Pulmonary artery endothelial cell (primary cell): ENCODE measurements at regions not wholly inside any gene's neighbourhood (a gene's known extent, or its start where the extent isn't known, plus 50 kb on each side); places are given as distances from the start of the nearest gene placed in this dataset.
A peak's percentile ranks its signal among the peaks of the same experiment; 100 is the strongest.
"Not testable (repeated sequence)": the region's sequence is repeated elsewhere in the genome, so short reads cannot be mapped to it uniquely, and the experiment has no call there.

Experiments
- DNase-seq: peaks from one replicate; pipeline ENCODE4 v3.0.0-alpha.2; 2011; ENCODE audit warnings: low read depth, low spot score

DNA sequence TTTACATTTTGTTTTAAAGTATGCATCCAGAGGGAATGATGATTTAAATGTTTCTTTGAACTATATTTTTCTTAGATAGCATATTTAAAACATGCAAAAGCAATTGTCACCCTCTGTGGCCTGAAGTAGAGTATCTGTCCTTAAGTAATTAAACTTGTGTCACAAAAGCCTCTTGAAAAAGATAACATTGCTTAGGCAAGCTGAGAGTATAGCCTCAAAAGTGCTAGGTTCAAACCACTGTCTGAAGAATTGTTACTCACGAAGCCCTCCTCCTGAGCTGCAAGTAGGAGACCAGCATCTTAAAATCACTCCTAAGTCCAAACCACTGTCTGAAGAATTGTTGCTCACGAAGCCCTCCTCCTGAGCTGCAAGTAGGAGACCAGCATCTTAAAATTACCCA, 378.0 kb upstream of the PRR16 start:
- no peak for DNase-seq

DNA sequence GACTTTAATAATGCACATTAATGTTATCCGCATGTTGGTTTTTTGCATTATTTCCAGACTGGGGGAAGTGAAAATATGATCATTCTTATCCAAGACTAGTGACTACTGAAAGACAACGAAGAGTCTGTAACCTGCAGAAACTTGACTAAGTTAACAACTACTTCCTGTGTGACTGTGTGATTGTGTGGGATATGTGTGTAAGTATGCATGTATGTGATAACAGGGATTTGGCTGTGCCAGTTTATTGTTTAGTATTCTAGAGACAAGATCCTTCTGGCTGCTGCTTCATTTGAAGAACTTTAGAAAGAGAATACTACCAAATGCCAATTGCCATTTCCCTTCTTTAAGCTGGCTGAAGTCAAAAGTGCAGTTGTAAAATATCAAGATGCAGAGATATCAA, 375.7 kb upstream of the PRR16 start:
- no peak for DNase-seq

DNA sequence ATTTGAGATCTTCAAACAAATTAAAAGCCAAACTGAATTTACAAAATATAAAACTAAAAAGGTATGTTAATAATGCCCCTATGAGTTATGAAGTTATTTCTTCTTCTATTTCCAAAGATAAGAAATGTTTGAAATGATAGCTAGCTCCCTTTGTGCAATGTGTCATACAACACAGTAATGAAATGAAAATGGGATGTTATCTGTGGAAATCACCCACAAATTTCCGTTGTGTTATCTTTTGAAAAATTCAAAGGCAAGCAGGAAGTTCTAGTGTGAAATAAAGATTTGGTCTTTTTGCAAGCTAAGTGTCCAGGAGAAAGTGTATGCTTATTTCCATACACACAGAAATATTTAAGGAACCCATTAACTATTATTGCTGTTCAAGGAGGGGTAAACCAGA, 375.3 kb upstream of the PRR16 start:
- no peak for DNase-seq

DNA sequence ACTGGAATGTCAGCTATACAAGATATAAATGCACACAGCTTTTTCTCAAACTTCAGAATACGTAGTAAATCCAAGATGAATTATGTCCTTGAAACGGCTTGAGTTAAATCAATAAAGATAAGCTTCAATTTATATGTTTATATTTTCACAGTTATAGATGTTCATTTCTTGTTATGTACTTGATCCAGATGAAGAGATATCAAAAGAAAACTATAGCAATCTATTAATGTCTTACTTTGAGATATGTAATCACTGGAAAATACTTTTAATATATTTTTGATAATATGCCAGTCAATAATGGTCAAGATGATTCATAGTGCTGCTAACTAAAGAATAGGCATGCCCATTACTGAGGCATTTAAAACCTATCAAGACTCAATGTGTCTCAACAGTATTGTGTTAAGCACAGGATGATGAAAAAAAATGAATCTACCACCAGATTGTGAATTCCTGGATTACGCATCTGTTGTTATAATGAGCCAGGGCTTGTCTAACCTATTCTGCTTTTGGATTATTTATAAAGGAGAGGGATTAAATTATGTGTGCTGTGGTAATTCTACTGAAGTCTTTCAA, 372.6 kb upstream of the PRR16 start:
- no peak for DNase-seq

DNA sequence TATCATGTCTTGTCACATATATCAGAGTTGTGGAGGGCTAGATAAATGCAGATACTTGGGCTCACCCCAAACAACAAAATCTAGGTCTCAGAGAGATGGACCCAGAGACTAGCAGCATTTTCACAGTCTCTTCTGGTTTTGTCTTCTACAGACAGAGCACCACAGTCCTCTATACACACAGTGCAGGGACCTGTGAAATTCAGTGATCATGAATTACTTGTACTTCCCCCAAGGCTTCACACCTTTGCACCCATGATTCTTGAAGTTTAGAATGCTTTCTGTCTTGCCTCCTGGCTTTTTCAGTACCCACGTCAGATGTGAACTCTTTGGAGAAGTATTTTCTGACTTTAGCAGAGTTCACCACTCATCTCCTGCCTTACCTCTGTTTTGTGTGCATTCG, 371.5 kb upstream of the PRR16 start:
- DNase-seq = no peak

DNA sequence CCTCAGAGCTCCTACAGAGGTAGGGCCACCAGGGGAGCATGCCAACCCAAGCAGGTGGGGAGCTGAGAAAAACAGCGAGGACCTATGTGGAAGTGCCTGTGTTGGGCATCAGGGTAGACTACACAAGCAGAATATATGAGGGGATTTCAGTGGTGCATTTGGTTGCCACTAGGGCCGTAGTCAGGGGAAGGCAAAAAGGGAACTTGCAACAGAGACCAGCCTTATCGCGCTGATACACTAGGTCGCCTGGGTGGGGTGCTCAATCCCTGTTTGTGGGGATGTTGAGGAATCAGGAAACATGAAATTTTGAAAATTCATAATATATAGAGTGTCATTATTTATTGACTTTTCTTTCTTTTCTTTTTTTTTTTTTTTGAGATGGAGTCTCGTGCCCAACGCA, 370.9 kb upstream of the PRR16 start:
- no peak for DNase-seq

DNA sequence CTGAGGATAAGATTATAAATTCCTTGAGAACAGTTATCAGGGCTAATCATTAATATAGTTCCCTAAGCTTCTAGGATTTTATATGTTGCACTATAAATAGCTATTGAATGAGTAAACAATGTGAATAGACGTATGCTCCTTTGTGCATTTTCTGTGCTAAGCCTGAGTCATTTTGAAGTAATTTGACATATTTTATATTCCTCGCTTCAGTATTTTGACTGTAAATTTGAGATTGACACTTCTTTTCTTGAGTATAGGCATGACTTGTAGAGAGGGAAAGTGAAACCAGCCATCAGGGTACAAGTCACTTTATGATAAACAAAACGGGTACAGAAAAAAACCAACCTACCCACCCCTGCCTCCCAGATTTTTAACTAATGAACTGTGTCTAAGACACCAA, 367.7 kb upstream of the PRR16 start:
- DNase-seq = no peak

DNA sequence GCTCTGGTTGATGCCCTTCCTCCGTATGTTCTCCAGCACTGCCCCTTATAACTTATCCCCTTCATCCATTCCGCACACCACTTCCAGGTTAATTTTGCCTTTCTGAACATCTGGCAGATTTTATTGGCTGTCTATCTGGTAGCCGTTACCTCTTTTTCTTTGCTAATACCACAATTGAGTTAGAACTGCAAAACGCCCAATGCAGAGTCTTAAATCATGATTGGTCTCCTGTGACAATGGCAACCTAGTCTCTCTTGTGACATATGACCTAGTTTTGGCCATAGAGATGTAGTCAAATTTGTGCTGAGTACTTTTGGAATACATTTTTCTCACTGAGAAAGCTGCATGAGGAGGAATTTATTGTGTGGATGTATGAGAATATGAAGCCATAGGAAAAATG, 365.7 kb upstream of the PRR16 start:
- DNase-seq = no peak

DNA sequence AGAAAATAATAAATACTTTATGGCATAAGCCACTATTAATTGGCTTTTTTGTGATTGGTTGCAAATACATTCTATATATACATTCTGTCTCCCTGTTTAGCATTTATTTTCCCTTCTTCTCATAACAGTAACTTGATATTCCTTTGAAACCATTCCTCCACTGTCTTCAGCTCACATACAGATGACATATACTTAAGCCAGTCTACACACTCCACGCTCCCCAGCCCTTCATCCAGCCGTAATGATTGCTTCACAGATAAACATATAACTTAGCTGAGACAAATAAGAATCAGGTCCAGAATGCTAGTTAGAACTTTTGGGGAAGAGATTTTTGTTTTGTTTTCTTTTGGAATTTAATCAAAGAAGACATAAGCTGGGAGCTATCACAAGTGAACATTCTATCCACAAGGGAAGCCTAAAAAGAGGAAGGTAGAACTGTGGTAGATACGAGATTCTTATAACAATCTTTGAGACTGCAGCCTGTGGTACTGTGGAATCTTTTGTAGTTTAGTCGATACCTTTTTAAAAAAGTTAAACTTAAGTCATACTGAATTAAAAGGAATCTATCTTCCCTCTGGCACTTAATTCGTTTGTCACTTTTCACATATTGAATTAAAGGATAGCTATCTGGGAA, 365.1 kb upstream of the PRR16 start:
- DNase-seq = no peak

DNA sequence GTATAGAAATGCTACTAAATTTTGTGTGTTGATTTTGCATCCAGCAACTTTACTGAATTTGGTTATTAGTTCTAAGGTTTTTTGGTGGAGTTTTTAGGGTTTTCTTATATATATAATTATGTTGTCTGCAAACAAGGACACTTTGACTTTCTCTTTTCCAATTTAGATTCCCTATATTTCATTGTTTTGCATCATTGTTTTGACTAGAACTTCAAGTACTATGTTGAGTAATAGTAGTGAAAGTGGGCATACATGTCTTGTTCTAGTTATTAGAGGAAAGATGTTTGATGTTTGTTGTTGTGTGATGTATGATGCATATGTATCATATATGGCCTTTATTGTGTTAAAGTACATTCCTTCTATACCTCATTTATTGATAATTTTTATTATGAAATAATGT, 362.3 kb upstream of the PRR16 start:
- no peak for DNase-seq

DNA sequence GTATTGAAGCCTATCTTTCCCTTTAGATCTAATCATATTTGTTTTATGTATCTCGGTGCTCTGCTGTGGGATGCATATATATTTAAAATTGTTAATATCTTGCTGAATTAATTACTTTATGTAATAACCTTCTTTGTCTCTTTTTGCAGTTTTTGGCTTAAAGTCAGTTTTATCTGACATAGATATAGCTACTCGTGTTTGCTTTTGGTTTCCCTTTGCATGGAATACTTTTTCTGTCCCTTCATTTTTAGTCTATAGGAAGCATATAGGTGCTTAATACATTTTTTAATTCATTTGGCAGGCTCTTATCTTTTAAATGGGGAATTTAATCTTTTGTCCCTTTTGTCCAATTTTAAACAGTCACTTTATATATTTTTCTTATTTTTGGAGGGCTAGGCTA, 360.6 kb upstream of the PRR16 start:
- no peak for DNase-seq

DNA sequence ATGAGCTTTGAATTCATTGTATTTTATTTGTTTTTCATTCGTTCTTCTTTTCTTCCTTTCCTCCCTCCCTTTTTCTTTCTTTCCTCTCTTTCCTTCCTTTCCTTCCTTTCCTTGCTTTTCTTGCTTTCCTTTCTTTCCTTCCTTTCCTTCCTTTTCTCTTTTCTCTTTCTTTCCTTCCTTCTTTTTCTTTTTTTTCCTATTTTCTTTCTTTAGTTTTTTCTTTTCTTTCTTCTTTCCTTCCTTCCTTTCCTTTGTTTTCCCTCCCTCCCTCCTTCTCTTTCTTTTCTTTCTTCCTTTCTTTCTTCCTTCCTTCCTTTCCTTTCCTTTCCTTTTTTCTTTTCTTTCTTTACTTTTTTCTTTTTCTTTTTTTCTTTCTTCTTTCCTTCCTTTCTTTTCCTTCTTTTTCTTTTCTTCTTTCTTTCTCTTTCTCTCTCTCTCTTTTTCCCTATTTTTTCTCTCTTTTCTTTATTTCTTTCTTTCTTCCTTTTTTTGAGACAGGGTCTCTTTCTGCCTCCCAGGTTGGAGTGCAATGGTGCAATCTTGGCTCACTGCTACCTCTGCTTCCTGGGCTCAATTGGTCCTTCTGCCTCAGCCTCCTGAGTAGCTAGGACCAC, 357.1 kb upstream of the PRR16 start:
- no peak for DNase-seq

DNA sequence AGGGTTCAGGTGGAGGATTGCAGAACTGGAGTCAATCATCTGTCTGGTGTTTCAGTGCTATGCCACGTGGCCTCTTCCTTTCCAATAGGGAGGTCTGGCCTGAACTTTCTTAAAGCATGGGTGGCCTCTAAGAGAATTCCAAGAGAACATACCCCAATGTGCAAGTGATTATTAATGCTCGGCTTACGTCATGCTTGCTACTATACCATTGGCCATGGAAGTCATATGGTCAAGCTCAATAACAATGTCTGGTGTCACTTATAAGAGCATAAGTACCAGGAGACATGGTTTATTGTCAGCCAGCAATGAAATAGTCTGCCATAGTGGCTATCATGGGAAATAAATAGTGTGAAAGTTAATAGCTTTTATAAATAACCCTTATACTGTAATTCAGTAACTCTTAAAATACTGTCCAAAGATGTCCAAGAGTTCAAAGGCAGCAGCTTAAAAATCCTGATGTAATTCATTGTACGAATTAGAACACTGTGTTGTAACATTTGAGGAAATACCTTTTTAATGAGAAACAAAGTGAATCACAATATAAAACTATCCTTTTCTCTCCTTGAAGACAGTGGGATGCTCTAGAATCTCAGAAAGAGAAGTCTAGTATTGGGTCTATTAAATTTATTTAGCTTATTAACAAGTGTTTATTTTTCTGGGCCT, 355.4 kb upstream of the PRR16 start:
- no peak for DNase-seq

DNA sequence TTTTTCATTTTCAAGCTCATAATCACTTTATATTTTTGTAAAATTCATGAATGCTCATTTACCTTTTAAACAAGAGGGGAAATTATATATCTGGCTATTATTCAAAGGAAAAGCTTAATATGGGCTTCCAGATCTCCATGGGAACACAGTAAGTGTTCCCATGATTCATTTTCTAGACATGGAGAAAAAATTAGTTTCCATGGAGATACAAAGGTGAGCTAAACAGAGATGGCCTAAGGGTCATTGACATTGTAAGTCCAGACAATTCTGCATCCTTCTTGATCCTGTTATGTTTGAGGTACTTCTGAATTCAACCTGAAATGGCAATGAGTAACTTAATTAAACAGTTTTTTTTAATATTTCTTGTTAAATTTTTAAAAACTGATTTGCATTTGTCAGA, 341.4 kb upstream of the PRR16 start:
- no peak for DNase-seq

DNA sequence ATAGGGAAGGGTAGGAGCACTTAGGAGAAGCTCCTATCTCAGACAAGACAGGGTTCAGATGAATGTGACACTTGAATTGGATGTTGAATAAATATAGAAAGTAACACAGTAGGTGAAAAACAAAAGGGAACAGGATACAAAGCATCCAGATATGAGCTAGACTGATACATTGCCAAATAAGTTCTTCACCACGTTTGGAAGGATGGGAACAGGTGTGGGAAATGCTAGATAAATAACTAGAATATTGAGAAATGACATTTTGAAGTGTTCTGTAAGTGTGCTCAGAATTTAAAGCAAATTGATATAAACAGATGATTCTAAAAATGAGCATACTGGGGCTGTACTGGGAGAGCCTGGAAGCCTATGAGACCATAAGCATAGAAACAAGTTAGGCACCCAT, 340.1 kb upstream of the PRR16 start:
- no peak for DNase-seq

DNA sequence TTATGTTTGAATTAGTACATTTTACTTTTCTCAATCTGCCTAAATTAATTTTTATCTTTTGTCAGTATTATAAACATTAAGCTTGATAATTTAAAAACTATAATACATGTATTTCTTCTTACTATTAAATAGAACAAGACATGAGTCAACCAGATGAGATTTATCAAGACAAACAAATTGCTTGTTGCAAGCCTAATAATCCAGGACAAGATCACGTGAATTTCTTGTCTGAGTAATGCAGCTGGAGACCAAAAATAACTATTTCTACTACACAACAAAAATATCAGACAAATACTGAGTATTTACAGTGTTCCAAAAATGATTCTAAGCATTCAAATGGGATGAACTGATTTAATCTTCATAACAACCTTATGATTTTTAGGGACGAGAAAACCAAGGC, 339.1 kb upstream of the PRR16 start:
- no peak for DNase-seq

DNA sequence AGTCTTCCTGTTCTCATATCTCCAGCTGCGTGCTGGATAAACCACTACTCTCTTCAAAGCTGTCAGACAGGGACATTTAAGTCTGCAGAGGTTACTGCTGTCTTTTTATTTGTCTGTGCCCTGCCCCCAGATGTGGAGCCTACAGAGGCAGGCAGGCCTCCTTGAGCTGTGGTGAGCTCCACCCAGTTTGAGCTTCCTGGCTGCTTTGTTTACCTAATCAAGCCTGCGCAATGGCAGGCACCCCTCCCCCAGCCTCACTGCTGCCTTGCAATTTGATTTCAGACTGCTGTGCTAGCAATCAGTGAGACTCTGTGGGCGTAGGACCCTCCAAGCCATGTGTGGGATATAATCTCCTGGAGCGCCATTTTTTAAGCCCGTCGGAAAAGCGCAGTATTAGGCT, 331.8 kb upstream of the PRR16 start:
- not testable (repeated sequence) for DNase-seq

DNA sequence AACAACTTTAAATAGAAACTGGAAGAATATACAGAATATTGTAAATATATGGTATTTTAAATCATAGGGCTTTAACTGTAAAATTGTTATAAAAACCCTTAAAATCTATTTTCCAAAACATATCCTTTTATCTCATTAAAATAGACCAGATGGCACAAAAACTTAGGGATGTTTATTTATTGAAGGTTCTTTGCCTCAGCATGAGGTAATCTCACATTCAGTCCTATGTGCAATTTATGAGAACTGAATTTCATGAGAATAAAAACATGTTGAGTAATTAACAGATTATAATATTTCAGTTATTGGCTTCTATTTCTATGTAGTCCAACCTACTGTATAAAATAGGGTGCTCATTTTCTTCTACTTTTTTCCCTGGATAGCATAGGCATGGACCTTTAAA, 329.2 kb upstream of the PRR16 start:
- no peak for DNase-seq

DNA sequence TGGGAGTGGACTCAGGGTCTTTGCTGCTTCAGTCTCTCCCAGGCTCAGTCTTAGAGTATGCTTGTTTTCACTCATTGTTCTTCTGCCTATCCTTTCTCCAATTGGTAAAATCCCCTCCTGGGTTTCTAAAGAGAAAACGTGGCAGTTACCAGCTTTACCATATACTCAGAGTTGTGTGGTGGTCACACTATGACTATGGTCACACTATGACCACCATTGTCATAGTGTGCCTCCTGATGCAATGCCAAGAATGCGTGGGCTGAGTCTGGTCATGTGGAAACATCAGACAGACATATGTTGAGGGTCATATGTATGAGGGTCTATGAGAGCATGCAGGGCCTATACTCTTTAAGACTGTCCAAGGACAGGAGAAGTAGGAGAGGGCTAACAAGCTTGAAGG, 326.5 kb upstream of the PRR16 start:
- no peak for DNase-seq

DNA sequence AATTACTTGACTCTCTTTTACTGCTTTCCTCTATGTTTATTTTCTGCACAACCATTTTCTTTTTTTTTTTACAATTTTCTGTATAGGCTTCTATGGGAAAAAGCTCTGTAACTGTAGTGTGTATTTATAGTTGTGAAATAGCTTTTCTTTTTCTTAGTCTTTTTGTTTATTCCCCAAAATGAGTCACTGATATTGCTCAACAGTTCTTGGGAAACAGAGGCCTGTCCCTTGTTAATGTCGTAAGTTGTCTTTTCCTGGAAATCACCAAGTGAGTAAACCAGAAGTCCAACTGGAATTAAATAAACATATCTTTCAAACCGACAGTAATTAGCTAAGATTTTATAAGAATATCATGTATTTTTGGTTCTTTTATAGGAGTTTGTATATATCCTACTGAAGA, 325.1 kb upstream of the PRR16 start:
- peak; percentile 58 for DNase-seq

DNA sequence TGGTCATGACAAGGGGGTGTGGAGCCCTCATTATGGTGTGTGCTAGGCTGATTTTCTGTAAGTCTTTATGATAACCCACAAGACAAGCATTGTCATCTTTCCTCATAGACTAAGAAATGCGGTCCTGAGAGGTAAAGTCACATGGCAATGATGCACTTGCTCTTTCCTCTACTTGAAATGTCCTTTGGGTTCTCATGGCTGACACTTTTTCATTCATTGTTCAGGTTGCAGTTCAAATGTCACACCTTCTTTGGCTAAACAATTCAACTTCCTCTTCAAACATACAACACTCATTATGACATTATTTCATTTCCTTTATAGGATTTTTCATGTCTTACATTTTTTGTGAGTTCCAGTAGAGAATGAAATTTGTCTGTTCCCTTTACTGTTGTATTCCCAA, 323.6 kb upstream of the PRR16 start:
- no peak for DNase-seq

DNA sequence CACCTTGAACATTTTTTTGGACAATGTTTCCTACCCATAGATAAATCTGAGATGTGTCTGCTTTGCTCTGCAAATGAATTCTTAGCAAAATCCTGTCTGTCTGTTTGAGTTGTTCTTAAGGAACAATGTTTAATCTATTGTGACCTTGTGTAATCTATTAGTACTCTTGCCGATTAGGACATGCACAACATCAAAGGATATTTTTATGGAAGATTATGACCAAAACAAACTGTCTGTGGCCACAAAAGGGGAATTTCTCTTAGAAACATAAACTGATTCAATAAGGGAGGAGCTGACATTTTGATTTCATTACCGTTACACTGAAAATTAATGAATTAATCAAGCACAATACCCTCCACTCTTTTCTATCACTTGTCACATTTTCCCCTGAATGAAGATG, 323.0 kb upstream of the PRR16 start:
- no peak for DNase-seq

DNA sequence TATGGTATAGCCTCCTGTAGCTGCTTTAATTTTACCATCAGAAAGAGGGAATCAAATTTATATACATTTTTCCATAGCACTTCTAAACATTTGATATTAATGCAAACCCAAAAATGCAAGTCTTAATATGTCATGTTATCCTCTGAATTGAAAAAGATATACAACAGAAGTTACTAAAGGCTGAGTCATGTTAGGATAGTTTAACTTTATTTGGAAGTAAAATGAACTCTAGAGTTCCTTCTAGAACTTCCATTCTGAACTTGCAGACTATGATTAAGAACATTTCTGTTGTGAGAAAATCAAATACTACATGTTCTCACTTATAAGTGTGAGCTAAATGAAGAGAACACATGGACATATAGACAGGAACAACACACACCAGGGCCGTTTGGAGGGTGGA, 317.3 kb upstream of the PRR16 start:
- DNase-seq = no peak
